ENCODE measurements at regions not wholly inside any gene's neighbourhood (a gene's known extent, or its start where the extent isn't known, plus 50 kb on each side); places are given as distances from the start of the nearest gene placed in this dataset.

- TF ChIP-seq ARNTL (CRISPR knock-in tag; IDR thresholded peaks at IDR 0.05; ENCODE audit: borderline replicate concordance, low read depth), result no peak
- TF ChIP-seq SNAI2 (CRISPR knock-in tag; IDR thresholded peaks at IDR 0.05), result no peak
- no peak for TF ChIP-seq BACH2 (CRISPR knock-in tag; IDR thresholded peaks at IDR 0.05; ENCODE audit: borderline replicate concordance)
These were observed 186.8 kb downstream of the PRL start for GRCh38 chr6:22110061-22110460.
